A549 (cell line): ENCODE measurements at regions not wholly inside any gene's neighbourhood (a gene's known extent, or its start where the extent isn't known, plus 50 kb on each side); places are given as distances from the start of the nearest gene placed in this dataset.
A peak's percentile ranks its signal among the peaks of the same experiment; 100 is the strongest.

Experiments used
- ATAC-seq, 2 experiments: fragments of 200-7000 bp in 1 of 2; fragments of >200 bp in 1 of 2; cut with Nextera tagmentation in 1 of 2; cut with Tn5 transposase in 1 of 2; 3 replicates each; pipeline versions ENCODE4 v1.8.0 to v1.9.1; 2018 to 2020; ENCODE audit warnings: mild to moderate bottlenecking in 1 of 2, moderate library complexity in 1 of 2
- CTCF ChIA-PET: fragments of 300-600 bp; sonication (Branson Sonifier 250); formaldehyde crosslinking; extraction: SDS; loops from one replicate; lab custom pipeline; 2021; ENCODE audit warnings: antibody characterized with exemption, inconsistent platforms; lab: Yijun Ruan, JAX
- POLR2A ChIA-PET: fragments of 350-600 bp; formaldehyde crosslinking; extraction: SDS; loops from one replicate; lab custom pipeline; 2021; ENCODE audit warnings: antibody characterized with exemption, inconsistent platforms; lab: Yijun Ruan, JAX
- DNase-seq, 2 experiments: peaks; one replicate each; pipeline versions ENCODE4 v3.0.0 to v3.0.0-alpha.2; 2011 to 2016; ENCODE audit warnings: low read depth in 1 of 2, low spot score in 1 of 2
- FAIRE-seq: peaks from 2 replicates; lab custom pipeline; 2011; peaks lifted over from hg19 to GRCh38; lab: Jason Lieb, UNC
- H3K27ac ChIP-seq, 2 experiments: fragments of >200 bp; sonication (Bioruptor Twin); formaldehyde crosslinking; 3 replicates each; pipeline ENCODE4 v1.5.1; 2016 to 2017
- H3K4me1 ChIP-seq: fragments of >200 bp; sonication (Bioruptor Twin); formaldehyde crosslinking; 3 replicates; pipeline ENCODE4 v1.6.1; 2016
- H3K4me2 ChIP-seq: fragments of >200 bp; sonication (Bioruptor Twin); formaldehyde crosslinking; 3 replicates; pipeline ENCODE4 v1.6.1; 2016
- H3K4me3 ChIP-seq: fragments of >200 bp; sonication (Bioruptor Twin); formaldehyde crosslinking; 3 replicates; pipeline ENCODE4 v1.5.1; 2016
- H3K9me3 ChIP-seq: fragments of >200 bp; sonication (Bioruptor Twin); formaldehyde crosslinking; 3 replicates; pipeline ENCODE4 v1.6.1; 2016
- CBX2 ChIP-seq: fragments of 200-600 bp; sonication (generic); IDR thresholded peaks from 2 replicates; pipeline ENCODE4 v1.6.1; 2016; ENCODE audit warnings: low read depth, mild to moderate bottlenecking, borderline replicate concordance
- EHF ChIP-seq: fragments of 250-450 bp; sonication (Bioruptor Pico); IDR thresholded peaks from 2 replicates; pipeline ENCODE4 v1.5.0; 2020; ENCODE audit warnings: mild to moderate bottlenecking
- FOSB ChIP-seq: fragments of 250-450 bp; sonication (Bioruptor Pico); IDR thresholded peaks from 2 replicates; pipeline ENCODE4 v1.5.0; 2020; ENCODE audit warnings: mild to moderate bottlenecking, moderate library complexity
- FOSL2 ChIP-seq, 2 experiments: fragments of 450-650 bp in 1 of 2; fragments of >200 bp in 1 of 2; sonication (Bioruptor Twin) in 1 of 2; formaldehyde crosslinking; IDR thresholded peaks; 2 replicates each; pipeline versions ENCODE4 v1.5.0 to v1.6.1; 2016 to 2020; ENCODE audit warnings: mild to moderate bottlenecking in 1 of 2, moderate library complexity in 1 of 2
- HES2 ChIP-seq: fragments of >200 bp; sonication (Bioruptor Twin); formaldehyde crosslinking; IDR thresholded peaks from 2 replicates; pipeline ENCODE4 v1.6.1; 2016
- HOXB5 ChIP-seq: fragments of 250-450 bp; sonication (Bioruptor Pico); IDR thresholded peaks from 2 replicates; pipeline ENCODE4 v1.5.0; 2020; ENCODE audit warnings: mild to moderate bottlenecking, moderate library complexity
- JUN ChIP-seq, 2 experiments: fragments of >200 bp; sonication (Bioruptor Twin); formaldehyde crosslinking; IDR thresholded peaks; 2 replicates in 1 of 2; 3 replicates in 1 of 2; pipeline ENCODE4 v1.6.1; 2016 to 2017
- KDM5A ChIP-seq: fragments of 200-600 bp; sonication (generic); IDR thresholded peaks from 2 replicates; pipeline ENCODE4 v1.6.1; 2016; ENCODE audit warnings: antibody characterized with exemption, mild to moderate bottlenecking
- MAFK ChIP-seq: fragments of 450-650 bp; IDR thresholded peaks from 2 replicates; pipeline ENCODE4 v1.6.1; 2014; ENCODE audit not compliant: partially characterized antibody
- MAX ChIP-seq: IDR thresholded peaks from 2 replicates; pipeline ENCODE4 v1.6.1; 2012
- PBX3 ChIP-seq: IDR thresholded peaks from 2 replicates; pipeline ENCODE4 v1.6.1; 2012
- RFX5 ChIP-seq: fragments of 450-650 bp; IDR thresholded peaks from 2 replicates; pipeline ENCODE4 v1.7.1; 2014; ENCODE audit warnings: antibody characterized with exemption, mild to moderate bottlenecking, moderate library complexity
- TFCP2L1 ChIP-seq: fragments of 250-450 bp; sonication (Bioruptor Pico); IDR thresholded peaks from 2 replicates; pipeline ENCODE4 v1.5.0; 2021; ENCODE audit warnings: mild to moderate bottlenecking
- TP53 ChIP-seq: fragments of 250-450 bp; sonication (Bioruptor Pico); IDR thresholded peaks from 2 replicates; pipeline ENCODE4 v1.5.0; 2021; ENCODE audit warnings: mild to moderate bottlenecking, moderate library complexity
- ZFP36 ChIP-seq: fragments of 450-650 bp; IDR thresholded peaks from 2 replicates; pipeline ENCODE4 v1.6.1; 2014; ENCODE audit warnings: borderline replicate concordance; ENCODE audit not compliant: partially characterized antibody
- WGBS: methylation state at CpG from one replicate; pipeline ENCODE4 v1.1.6; 2017; ENCODE audit errors: missing lambda C conversion rate; 5-methylcytosine and 5-hydroxymethylcytosine counted together
- TF ChIP-seq, protein P1 (sequence below): fragments of 250-450 bp; sonication (Bioruptor Pico); IDR thresholded peaks from 2 replicates; pipeline ENCODE4 v1.5.0; 2020; ENCODE audit warnings: low read depth, mild to moderate bottlenecking, moderate library complexity
- TF ChIP-seq, protein P2 (sequence below): fragments of 250-450 bp; sonication (Bioruptor Pico); IDR thresholded peaks from 2 replicates; pipeline ENCODE4 v1.5.0; 2021; ENCODE audit warnings: mild to moderate bottlenecking, moderate library complexity, borderline replicate concordance

GRCh38 chr5:124669956-124670721, 76.3 kb downstream of the ZNF608 start:
- ATAC-seq (no peak), FAIRE-seq (peak; percentile 7)

GRCh38 chr5:124669300-124669648, 77.2 kb downstream of the ZNF608 start:
- Histone ChIP-seq H3K4me3 (no peak overlapping the region), H3K27ac (no peak overlapping the region), H3K4me1 (no peaks in the 10 kb centered on the region), H3K4me2 (no peak overlapping the region), H3K9me3 (no peaks in the 10 kb centered on the region)
- POLR2A ChIA-PET: no interaction called here
- TF ChIP-seq MAX: no peak
- TF ChIP-seq CBX2: no peak
- no peak for TF ChIP-seq JUN (IDR thresholded peaks at IDR 0.05)
- TF ChIP-seq, protein P1, sequence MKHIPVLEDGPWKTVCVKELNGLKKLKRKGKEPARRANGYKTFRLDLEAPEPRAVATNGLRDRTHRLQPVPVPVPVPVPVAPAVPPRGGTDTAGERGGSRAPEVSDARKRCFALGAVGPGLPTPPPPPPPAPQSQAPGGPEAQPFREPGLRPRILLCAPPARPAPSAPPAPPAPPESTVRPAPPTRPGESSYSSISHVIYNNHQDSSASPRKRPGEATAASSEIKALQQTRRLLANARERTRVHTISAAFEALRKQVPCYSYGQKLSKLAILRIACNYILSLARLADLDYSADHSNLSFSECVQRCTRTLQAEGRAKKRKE (CRISPR knock-in tag): no peak
- TF ChIP-seq PBX3: no peak
- TF ChIP-seq FOSB (CRISPR knock-in tag): no peak
- TF ChIP-seq HES2: no peak
- FAIRE-seq (no peak), DNase-seq (no peak), ATAC-seq (no peak)
- CTCF ChIA-PET: interaction anchor here (1.5 kb wide), 1 partner anchor 14 kb away, joined by 4 read pairs; no protein-coding TSS in a partner anchor
- WGBS: 84% methylated on average over 4 of the region's 4 CpGs

More at GRCh38 chr5:124669956-124670721, 76.3 kb downstream of the ZNF608 start:
- Histone ChIP-seq H3K9me3 (no peaks in the 10 kb centered on the region), H3K4me1 (no peaks in the 10 kb centered on the region), H3K4me2 (no peak overlapping the region), H3K4me3 (no peak overlapping the region), H3K27ac (no peak overlapping the region)
- DNase-seq: no peak
- CTCF ChIA-PET: interaction anchor here (1.0 to 1.5 kb wide), 2 partner anchors 13 to 28 kb away, joined by 3 to 4 read pairs; no protein-coding TSS in a partner anchor
- TF ChIP-seq RFX5: no peak
- no peak for TF ChIP-seq FOSL2 (IDR thresholded peaks at IDR 0.05)
- TF ChIP-seq FOSL2 (CRISPR knock-in tag; IDR thresholded peaks at IDR 0.05): no peak
- TF ChIP-seq, protein P2, sequence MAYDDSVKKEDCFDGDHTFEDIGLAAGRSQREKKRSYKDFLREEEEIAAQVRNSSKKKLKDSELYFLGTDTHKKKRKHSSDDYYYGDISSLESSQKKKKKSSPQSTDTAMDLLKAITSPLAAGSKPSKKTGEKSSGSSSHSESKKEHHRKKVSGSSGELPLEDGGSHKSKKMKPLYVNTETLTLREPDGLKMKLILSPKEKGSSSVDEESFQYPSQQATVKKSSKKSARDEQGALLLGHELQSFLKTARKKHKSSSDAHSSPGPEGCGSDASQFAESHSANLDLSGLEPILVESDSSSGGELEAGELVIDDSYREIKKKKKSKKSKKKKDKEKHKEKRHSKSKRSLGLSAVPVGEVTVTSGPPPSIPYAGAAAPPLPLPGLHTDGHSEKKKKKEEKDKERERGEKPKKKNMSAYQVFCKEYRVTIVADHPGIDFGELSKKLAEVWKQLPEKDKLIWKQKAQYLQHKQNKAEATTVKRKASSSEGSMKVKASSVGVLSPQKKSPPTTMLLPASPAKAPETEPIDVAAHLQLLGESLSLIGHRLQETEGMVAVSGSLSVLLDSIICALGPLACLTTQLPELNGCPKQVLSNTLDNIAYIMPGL: no peak
- TF ChIP-seq ZFP36: no peak
- TF ChIP-seq MAX: no peak
- no peak for TF ChIP-seq KDM5A
- WGBS: 83% methylated on average over 7 of the region's 7 CpGs
- POLR2A ChIA-PET: no interaction called here

GRCh38 chr5:124668353-124669299, 77.8 kb downstream of the ZNF608 start:
- 83% methylated on average over 7 of the region's 7 CpGs for WGBS
- FAIRE-seq (no peak), ATAC-seq (no peak), DNase-seq (no peak)
- Histone ChIP-seq H3K4me3 (no peak overlapping the region), H3K27ac (no peak overlapping the region), H3K9me3 (no peaks in the 10 kb centered on the region), H3K4me2 (no peak overlapping the region), H3K4me1 (peaks cover 1% of the 10 kb centered on the region; the same call in 1 of the 3 replicates)
- ChIA-PET POLR2A (no interaction called here), CTCF (no interaction called here)
- TF ChIP-seq HOXB5 (CRISPR knock-in tag) (no peak), FOSL2 (IDR thresholded peaks at IDR 0.05) (no peak), FOSL2 (CRISPR knock-in tag; IDR thresholded peaks at IDR 0.05) (no peak), TP53 (CRISPR knock-in tag) (no peak), MAFK (no peak), TFCP2L1 (no peak), EHF (CRISPR knock-in tag) (no peak)
- TF ChIP-seq, protein P2: no peak
- TF ChIP-seq, protein P1 (CRISPR knock-in tag): no peak
